HCEC 1CT (cell line): ENCODE measurements at regions not wholly inside any gene's neighbourhood (a gene's known extent, or its start where the extent isn't known, plus 50 kb on each side); places are given as distances from the start of the nearest gene placed in this dataset.

Source experiments
- DNase-seq: peaks from one replicate; pipeline ENCODE4 v3.0.0-alpha.2; 2017

GRCh38 chr13:78770601-78771000 is 111.6 kb upstream of the OBI1 start:
- DNase-seq = no peak

DNA sequence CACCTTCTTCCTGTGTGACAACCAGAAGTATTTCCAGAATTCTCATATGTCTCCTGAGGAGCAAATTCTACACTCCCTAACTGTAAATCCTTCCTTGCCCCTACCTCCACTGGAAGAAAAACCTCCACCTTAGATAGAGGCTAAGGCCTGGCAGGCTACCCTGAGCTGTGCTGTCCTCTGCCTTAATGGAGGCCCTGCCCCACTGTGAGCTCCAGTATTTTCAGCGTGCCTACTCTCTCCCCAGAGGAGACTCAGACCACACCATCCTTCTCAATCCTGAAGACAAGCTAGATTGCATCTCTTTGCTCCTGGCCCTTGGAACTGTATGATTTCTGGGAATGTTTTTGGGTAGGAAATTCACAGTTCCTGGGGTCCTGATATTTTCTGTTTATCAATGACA is 110.0 kb upstream of the OBI1 start:
- DNase-seq = no peak

- no peak for DNase-seq
Measured at GRCh38 chr13:78764665-78765064, 105.7 kb upstream of the OBI1 start.

- DNase-seq = no peak
Measured at GRCh38 chr13:78762825-78763224, 103.9 kb upstream of the OBI1 start.

DNA sequence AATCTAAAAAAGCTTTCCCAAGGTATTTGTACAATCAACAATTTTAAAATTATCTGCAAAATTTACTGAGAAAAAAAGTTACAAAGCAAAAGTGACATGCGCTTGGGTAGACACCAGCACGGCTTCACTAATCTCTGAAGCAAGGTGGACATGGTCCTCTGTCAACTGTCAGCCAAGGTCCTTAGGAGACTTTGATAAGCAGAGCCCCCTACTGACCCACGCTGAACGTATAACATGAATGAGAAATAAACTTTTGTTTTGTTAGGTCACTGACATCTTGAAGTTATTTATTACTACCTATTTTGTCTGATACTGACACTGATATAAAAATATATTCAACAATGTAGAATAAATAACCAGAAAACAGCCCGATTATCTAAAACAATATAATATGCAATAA is 100.7 kb upstream of the OBI1 start:
- no peak for DNase-seq

DNA sequence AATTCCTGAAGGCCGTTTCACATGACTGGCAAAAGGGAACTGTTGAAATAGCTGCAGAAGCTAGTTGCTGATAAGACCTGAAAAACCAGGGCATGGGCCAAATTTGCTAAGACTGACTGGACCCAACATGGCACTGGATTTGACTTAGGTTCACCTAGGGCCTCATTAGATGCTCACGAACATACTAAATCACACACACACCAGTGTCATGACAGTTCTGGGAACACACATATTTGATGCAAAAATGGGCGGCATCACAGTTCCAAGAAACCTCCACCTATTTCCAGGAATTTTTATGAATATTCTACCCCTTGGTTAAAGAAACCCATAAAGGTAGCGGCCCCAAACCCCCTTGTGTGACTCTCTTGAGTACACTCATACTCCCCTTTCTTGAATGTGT is 99.6 kb upstream of the OBI1 start:
- DNase-seq = no peak

DNA sequence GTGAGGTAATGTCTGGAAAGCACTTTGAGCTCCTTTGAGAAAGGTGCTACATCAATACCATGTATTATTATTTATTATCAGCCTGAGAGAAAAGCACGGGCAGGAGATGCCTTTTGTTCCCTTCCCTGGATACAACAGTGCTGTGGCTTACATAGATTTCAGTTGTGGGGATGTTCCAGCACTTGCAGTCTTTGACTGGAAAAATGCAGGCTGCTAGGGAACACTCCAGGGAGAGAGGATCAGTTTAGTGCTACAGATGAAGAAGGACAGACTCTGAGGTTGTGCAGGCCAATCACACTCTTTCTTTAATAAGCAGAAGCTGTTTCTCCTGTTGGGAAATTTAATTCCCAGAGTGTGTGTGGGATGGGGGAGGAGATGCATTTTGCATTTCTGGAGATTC is 94.5 kb upstream of the OBI1 start:
- no peak for DNase-seq

DNA sequence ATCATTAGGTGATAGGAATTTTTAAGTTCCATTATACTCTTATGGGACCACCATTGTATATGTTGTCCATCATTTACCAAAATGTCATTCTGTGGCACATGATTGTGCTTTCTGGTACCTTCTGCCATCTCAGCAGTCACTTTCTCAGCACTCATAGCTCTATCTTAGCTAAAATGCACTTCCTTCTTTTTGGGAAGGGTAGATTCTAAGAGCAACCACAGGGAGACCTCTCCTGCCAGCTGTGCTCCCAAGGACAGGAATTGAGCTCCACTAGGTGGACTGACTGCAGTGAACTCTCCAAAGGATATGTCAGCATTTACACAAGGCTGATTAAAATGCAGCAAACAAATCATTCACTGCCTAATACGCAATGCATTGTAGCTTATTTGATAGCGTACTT is 91.8 kb upstream of the OBI1 start:
- DNase-seq = no peak

DNA sequence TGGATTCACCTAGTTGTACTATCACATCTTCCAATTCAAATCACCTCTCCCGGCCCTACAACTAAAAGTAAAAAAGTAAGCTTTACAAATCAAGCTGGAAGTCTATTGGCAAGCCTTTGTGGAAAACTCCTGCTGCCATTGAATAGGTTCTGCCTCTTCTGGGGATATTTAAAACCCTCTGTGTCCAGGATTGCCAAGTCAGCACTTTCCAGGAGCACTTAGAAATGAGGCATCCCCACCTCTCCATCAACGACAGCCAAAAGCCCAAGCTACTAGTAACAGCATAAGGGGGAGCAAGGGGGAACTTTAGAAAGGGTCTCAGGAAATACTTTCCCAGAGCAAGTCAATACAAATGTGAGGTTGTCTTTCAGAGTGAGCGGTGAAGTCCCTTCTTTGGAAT is 85.0 kb upstream of the OBI1 start:
- DNase-seq = no peak

GRCh38 chr13:78742659-78743058 is 83.7 kb upstream of the OBI1 start:
- no peak for DNase-seq

DNA sequence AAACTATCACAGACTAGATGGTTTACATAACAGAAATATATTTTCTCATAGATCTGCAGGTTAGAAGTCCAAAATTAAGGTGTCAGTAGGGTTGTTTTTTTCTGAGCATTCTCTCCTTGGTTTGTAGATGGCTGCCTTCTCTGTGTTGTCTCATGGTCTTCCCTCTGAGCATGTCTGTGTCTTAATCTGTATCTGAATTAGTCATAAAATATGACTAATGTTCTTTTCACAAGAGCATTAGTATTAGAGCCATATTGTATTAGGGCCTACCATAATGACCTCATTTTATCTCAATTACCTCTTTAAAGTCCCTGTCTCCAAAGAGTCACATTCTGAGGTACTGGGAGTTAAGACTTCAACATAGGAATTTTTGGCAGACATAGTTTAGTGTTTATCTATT is 77.2 kb upstream of the OBI1 start:
- DNase-seq = peak; percentile 15

GRCh38 chr13:78732445-78733017 is 73.6 kb upstream of the OBI1 start:
- no peak for DNase-seq

- no peak for DNase-seq
Measured at GRCh38 chr13:78722700-78723099, 63.7 kb upstream of the OBI1 start.

GRCh38 chr13:78719367-78719766 is 60.4 kb upstream of the OBI1 start:
- DNase-seq = no peak

DNA sequence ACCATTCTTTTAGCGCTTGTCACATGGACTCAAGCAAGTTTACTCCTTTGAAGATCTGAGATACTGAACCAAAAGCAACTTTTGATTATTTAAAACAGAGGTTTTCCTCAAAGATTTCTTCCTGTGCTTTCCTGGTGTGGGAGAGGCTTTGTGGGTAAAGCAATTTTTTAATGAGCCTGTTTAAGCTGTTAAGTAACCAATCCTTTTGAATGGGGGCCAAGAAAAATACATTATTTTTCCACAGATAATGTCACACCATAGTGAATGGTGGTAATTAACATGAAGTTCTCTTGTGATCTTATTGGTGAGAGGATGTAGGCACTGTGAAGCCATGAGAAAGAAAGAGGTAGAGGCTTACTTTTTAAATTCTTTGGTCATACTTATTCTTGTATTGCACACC is 55.8 kb upstream of the OBI1 start:
- DNase-seq = no peak

DNA sequence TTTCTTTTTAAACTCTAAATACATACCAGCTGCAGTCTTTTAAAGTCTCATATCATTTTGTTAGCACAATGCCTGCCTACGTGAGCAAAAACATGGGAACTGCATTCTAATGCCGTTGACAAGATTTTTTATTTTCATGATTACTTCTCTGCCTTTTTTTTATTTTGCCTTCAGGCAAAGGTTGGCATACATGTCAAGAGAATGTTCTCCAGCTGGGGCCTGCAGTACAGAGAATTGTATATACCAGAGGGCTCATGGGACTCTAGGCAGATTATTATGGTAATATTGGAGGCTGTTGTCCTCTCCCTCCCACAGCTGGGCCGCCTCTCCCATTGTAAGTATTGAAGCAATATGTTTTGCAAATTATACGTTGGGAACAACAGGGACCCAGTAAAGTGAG is 53.9 kb upstream of the OBI1 start:
- DNase-seq = no peak

DNA sequence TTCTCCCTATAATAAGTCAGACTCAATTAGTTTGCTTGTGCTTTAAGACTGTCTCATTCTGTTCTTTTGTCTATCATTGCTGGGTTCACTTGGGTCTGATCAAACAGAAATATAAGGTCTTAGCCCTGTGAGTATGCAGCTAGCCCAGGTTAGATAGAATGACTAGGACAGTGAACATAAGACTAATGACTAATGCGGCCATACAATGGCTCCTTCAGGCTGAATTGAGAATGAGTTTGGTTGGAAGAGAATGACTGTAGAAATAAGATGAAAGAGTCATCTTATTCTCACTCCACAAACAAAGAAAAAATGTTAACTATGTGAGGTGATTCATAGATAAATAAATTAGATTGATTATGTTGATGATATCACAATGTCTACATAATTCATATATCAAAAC is 50.1 kb upstream of the OBI1 start:
- no peak for DNase-seq
